Activated CD4-positive, alpha-beta T cell treated with anti-CD3 and anti-CD28 coated beads, Interleukin-2, amount 10 ng/mL, durations not matched to agents 7 days and 5 days (primary cell): ENCODE measurements at regions not wholly inside any gene's neighbourhood (a gene's known extent, or its start where the extent isn't known, plus 50 kb on each side); places are given as distances from the start of the nearest gene placed in this dataset.
"Not testable (repeated sequence)": the region's sequence is repeated elsewhere in the genome, so short reads cannot be mapped to it uniquely, and the experiment has no call there.

Experiments
- CTCF ChIA-PET: fragments of 350-600 bp; sonication (Branson Sonifier 250); formaldehyde crosslinking; loops from one replicate; lab custom pipeline; 2021; ENCODE audit warnings: antibody characterized with exemption; lab: Charles Lee
- POLR2A ChIA-PET: fragments of 350-600 bp; sonication (Branson Sonifier 250); formaldehyde crosslinking; loops from one replicate; lab custom pipeline; 2021; ENCODE audit warnings: antibody characterized with exemption; lab: Charles Lee
- DNase-seq: peaks from one replicate; pipeline ENCODE4 v3.0.0-alpha.2; 2020
- H3K27ac Mint-ChIP-seq: one replicate; pipeline ENCODE4 v1.8.0; 2021; ENCODE audit warnings: mild to moderate bottlenecking, moderate library complexity, mixed read lengths
- H3K27me3 Mint-ChIP-seq: one replicate; pipeline ENCODE4 v1.8.0; 2021; ENCODE audit warnings: mixed read lengths
- H3K36me3 Mint-ChIP-seq: one replicate; pipeline ENCODE4 v1.8.0; 2021; ENCODE audit warnings: low read depth, mixed read lengths
- H3K4me1 Mint-ChIP-seq: one replicate; pipeline ENCODE4 v1.8.0; 2021; ENCODE audit warnings: mixed read lengths
- H3K4me3 Mint-ChIP-seq: one replicate; pipeline ENCODE4 v1.8.0; 2021; ENCODE audit warnings: mild to moderate bottlenecking, moderate library complexity, mixed read lengths
- H3K9me3 Mint-ChIP-seq: one replicate; pipeline ENCODE4 v1.8.0; 2021; ENCODE audit warnings: mixed read lengths

DNA sequence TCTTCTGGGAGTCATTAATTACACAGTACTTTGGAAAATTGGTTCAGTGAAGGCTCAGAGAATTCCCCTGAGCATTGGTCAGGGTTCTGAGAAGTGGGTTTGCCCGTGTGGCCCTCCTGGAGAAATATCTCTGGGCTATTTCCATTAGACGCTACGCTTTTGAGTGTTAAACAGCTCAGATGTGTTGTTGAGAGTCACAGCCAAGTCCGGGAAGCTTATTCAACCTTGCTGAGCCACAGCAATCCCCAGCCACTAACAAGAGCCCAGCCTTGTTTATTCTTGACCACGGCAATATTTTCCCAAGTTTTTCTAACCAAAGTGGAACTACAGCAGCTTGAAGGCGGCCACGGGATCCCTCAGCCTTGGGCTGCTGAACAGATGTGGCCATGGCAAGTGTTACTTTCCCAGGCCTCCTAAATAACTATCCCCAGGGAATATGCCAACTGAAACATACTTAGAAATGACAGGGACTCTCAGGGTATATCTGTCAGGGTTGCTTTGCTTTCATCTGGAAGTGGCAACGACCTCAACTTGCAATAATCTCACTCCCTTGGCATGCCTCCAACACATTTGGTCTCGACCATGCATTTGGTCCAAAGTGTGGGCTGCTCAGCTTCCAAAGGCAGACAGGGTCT, 214.7 kb downstream of the EMX2 start:
- POLR2A ChIA-PET, result no interaction called here
- H3K27ac Mint-ChIP-seq, result no peak overlapping the region
- no peaks in the 10 kb centered on the region for H3K9me3 Mint-ChIP-seq
- CTCF ChIA-PET, result no interaction called here
- no peak overlapping the region for H3K4me3 Mint-ChIP-seq
- H3K4me1 Mint-ChIP-seq, result no peaks in the 10 kb centered on the region
- no peak for DNase-seq
- peaks cover 7% of the 10 kb centered on the region for H3K27me3 Mint-ChIP-seq
- H3K36me3 Mint-ChIP-seq, result no peaks in the 10 kb centered on the region

DNA sequence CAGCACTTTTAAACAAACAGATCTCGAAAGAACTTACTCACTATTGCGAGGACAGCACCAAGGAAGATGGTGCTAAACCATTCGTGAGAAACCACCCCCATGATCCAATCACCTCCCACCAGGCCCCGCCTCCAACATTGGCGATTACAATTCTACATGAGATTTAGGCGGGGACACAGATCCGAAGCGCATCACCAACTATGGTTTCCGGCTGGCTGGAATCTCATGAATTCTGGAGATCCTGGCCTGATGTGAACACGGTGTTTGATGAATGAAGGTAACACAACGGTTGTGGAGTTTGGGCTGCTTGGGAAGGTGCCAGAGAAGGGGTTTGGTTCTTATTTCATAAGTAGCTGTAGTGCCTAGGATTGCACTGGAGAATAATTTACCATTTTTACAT, 216.7 kb downstream of the EMX2 start:
- Mint-ChIP-seq H3K4me3 (no peak overlapping the region), H3K27ac (no peak overlapping the region), H3K9me3 (no peaks in the 10 kb centered on the region), H3K36me3 (no peaks in the 10 kb centered on the region), H3K27me3 (peaks cover 7% of the 10 kb centered on the region), H3K4me1 (no peaks in the 10 kb centered on the region)
- DNase-seq, result no peak
- POLR2A ChIA-PET, result no interaction called here
- CTCF ChIA-PET, result no interaction called here

DNA sequence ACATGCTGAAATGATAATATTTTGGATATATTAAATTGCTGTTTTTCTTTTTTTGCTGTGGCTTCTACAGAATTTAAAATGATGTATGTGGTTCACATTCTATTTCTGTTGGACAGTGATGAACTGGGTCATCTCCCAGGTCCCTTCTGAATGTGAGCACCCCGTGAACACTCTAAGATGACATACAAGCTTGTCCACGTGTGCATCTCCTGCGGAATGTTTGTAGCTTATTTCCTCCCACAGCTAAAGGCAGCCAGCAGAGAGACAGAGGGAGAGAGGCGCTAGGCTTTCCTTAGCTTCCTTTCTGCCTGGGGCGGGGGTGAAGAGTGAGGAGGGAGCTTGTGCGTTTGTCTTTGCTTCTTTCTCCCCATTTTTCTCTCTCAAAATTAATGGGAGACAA, 219.1 kb downstream of the EMX2 start:
- Mint-ChIP-seq H3K27me3 (peaks cover 6% of the 10 kb centered on the region), H3K4me3 (no peak overlapping the region), H3K4me1 (no peaks in the 10 kb centered on the region), H3K27ac (no peak overlapping the region), H3K36me3 (no peaks in the 10 kb centered on the region), H3K9me3 (no peaks in the 10 kb centered on the region)
- ChIA-PET CTCF (no interaction called here), POLR2A (no interaction called here)
- no peak for DNase-seq

DNA sequence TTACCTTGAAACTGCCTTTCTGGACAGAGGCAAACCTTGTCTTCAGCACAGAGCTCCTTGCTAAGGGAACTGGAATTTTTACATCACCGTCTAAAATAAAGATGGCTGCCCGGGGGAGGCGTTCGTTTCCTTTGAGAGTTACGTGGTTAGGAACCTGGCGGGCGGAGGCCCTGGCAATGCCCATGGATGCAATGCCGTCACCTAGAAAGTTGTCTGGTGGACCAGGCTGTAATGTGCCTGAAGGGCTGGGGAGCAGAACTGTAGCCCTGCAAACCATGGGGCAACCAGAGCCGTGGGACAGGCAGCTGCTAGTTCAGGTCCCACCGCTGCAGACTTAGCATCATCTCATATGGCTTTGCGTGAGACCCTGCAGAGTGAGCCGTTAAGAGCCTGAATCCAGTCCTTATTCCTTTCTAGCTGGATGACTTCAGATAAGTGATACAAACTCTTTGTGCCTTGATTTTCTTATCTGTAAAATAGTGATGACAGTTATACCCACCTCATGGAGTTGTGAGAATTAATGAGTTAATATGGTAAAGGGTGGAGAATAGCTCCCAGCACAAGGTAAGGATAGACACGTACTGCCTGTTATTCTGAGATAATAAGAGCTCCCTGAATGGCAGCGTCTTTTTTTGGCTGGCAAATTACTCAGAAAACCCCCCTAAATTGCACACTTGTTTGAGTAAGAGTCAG, 219.7 kb downstream of the EMX2 start:
- ChIA-PET CTCF (no interaction called here), POLR2A (no interaction called here)
- H3K4me1 Mint-ChIP-seq, result no peaks in the 10 kb centered on the region
- no peak for DNase-seq
- H3K4me3 Mint-ChIP-seq, result no peak overlapping the region
- peaks cover 6% of the 10 kb centered on the region for H3K27me3 Mint-ChIP-seq
- no peaks in the 10 kb centered on the region for H3K9me3 Mint-ChIP-seq
- H3K27ac Mint-ChIP-seq, result no peak overlapping the region
- no peaks in the 10 kb centered on the region for H3K36me3 Mint-ChIP-seq

DNA sequence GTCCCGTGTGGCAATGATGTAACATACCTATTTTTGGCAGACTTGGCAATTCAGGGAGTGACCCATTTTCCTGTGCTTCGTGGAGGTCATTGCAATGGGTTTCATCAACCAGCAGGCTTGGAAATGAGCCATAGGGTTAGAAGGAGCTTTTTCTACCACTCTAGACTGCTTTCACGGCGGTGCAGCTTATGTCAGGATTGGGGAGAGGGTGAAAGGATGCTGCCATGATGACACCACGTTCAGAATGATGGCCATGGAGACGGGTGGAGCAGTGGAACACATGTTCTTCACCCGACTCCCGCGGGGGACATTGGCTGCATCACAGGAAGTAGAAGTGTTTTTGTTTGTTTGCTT, 220.2 kb downstream of the EMX2 start:
- no peak for DNase-seq
- Mint-ChIP-seq H3K36me3 (no peaks in the 10 kb centered on the region), H3K27me3 (peaks cover 6% of the 10 kb centered on the region), H3K9me3 (no peaks in the 10 kb centered on the region), H3K4me3 (no peak overlapping the region), H3K4me1 (no peaks in the 10 kb centered on the region), H3K27ac (no peak overlapping the region)
- POLR2A ChIA-PET, result no interaction called here
- CTCF ChIA-PET, result interaction anchor here (0.6 kb wide), 1 partner anchor 119 kb away, joined by 3 read pairs; no protein-coding TSS in a partner anchor

DNA sequence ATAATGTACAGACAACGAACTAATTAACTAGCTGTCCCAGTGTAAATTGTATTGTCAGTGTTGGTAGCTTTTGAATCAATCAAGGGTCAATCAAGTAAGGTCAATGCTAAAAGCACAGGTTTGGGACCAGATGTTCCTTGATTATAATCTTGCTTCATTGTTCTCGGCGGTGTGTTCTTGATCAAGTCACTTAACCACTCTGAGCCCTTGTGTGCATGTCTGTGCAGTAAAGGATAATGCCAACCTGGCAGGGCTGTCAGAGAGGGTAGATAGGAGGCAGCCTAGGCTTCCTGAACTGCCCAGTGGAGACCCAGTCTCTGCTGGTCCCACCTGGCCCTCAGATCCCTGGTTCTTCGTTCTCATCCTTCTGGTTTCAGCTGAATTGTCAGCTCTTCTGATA, 221.0 kb downstream of the EMX2 start:
- H3K4me1 Mint-ChIP-seq, result no peaks in the 10 kb centered on the region
- no peak for DNase-seq
- no peaks in the 10 kb centered on the region for H3K9me3 Mint-ChIP-seq
- H3K27me3 Mint-ChIP-seq, result peaks cover 9% of the 10 kb centered on the region
- ChIA-PET CTCF (interaction anchor here (0.6 kb wide), 1 partner anchor 118 kb away, joined by 3 read pairs; no protein-coding TSS in a partner anchor), POLR2A (no interaction called here)
- no peaks in the 10 kb centered on the region for H3K36me3 Mint-ChIP-seq
- H3K4me3 Mint-ChIP-seq, result no peak overlapping the region
- no peak overlapping the region for H3K27ac Mint-ChIP-seq

DNA sequence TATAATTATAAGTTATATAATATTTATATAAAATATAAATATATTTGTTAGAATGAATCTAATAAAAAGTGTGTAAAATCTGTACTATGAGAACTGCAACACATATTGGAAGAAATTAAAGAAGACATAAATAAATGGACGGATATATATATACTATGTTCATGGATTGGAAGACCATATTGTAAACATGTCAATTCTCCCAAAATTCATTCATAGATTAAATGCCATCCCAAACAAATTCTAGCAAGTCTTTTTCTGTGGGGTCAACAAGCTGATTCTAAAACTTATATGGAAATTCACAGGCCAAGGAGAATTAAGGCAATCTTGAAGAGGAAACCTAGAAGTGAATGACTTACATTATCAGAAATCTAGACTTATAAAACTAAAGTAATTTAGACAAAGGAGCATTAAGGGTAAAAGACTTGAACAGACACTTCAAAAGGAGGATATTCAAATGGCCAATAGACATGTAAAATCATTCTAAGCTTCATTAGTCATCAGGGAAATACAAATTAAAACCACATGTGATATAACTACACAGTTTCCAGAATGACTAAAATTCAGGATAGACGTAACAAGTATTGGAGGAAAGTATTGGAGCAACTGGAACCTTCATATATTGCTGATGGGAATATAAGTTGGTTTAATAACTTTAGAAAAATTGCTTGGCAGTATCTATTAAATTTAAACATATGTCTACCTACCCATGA, 225.9 kb downstream of the EMX2 start:
- Mint-ChIP-seq H3K4me3 (no peak overlapping the region), H3K36me3 (no peaks in the 10 kb centered on the region), H3K27me3 (peaks cover 17% of the 10 kb centered on the region), H3K4me1 (no peaks in the 10 kb centered on the region), H3K27ac (no peak overlapping the region), H3K9me3 (no peaks in the 10 kb centered on the region)
- DNase-seq, result no peak
- ChIA-PET CTCF (no interaction called here), POLR2A (no interaction called here)

DNA sequence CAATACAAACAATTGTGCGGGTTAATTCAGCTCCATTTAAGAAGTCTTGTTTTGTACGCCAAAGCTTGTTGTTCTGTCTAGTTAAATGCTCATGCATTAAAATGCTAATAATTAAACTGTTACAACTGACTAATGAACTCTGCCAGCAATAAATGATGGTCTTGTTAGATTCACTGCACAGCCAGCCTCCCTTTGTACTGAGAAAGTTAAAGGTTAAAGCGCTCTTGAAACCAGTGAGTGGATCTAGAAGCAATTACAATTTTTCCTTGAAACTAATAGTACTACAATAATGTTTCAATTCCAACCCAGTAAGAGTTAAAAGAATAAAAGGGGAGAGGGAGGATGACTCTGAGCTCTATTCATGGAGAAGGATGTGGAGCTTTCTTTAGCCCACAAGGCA, 233.0 kb downstream of the EMX2 start:
- POLR2A ChIA-PET, result no interaction called here
- no peak for DNase-seq
- CTCF ChIA-PET, result interaction anchor here (2.3 kb wide), 1 partner anchor 8 kb away, joined by 4 read pairs; no protein-coding TSS in a partner anchor
- H3K27ac Mint-ChIP-seq, result no peak overlapping the region
- no peak overlapping the region for H3K4me3 Mint-ChIP-seq
- peaks cover 4% of the 10 kb centered on the region for H3K27me3 Mint-ChIP-seq
- H3K9me3 Mint-ChIP-seq, result no peaks in the 10 kb centered on the region
- H3K4me1 Mint-ChIP-seq, result no peaks in the 10 kb centered on the region
- no peaks in the 10 kb centered on the region for H3K36me3 Mint-ChIP-seq

DNA sequence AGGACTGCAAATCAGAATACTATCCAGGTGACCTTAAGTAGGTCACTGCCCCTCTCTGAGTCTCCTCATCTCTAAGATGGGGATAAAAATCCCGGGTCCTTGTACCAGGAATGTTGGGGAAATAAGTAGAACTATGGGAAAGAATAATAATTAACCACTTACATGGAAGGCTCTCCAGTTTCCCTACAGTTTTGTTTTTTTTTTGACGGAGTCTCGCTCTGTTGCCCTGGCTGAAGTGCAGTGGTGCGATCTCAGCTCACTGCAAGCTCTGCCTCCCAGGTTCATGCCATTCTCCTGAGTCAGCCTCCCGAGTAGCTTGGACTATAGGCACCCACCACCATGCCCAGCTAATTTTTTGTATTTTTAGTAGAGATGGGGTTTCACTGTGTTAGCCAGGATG, 234.7 kb downstream of the EMX2 start:
- H3K36me3 Mint-ChIP-seq, H3K9me3 Mint-ChIP-seq, POLR2A ChIA-PET: not testable (repeated sequence)

DNA sequence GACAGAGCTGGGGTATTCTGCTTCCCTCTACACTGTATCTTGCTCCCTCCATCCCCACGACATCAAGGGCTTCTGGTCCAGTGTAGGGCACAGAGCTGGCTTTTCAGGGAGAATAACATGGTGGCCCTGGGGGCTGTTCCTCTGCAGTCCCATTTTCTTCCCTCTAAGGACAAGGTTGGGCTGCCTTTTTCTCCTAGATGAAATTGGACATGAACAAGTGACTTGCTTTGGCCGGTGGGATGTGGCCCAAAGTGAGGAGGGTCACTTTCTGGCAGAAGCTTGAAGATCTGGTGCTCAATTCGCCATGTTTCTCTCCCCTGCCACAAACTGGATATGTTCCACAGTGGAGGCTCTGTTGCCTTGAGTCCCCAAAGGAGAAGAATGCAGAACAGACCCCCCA, 235.7 kb downstream of the EMX2 start:
- POLR2A ChIA-PET, result no interaction called here
- Mint-ChIP-seq H3K4me3 (no peak overlapping the region), H3K9me3 (no peaks in the 10 kb centered on the region), H3K36me3 (no peaks in the 10 kb centered on the region), H3K27me3 (no peaks in the 10 kb centered on the region), H3K27ac (no peak overlapping the region), H3K4me1 (no peaks in the 10 kb centered on the region)
- CTCF ChIA-PET, result no interaction called here
- DNase-seq, result no peak

More for the DNA sequence above, 234.7 kb downstream of the EMX2 start:
- H3K27me3 Mint-ChIP-seq, H3K4me1 Mint-ChIP-seq, DNase-seq, H3K4me3 Mint-ChIP-seq, H3K27ac Mint-ChIP-seq: not testable (repeated sequence)
- CTCF ChIA-PET, result interaction anchor here (2.3 kb wide), 1 partner anchor 10 kb away, joined by 4 read pairs; no protein-coding TSS in a partner anchor

DNA sequence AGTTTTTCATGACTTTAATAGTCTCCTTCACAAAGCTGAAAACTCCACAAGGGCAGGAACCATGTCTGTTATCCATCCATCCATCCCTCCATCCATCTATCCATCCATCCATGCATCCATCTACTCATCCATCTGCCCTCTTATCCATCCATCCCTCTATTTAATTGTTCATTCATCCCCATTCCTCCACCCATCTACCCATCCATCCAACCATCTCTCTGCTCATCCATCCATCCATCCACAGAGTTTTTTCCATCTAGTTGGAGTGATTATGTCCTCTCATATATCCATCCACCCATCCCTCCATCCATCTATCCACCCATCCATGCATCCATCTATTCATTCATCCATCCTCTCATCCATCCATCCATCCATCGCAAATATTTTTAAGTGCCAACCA, 237.9 kb downstream of the EMX2 start:
- DNase-seq, result no peak
- H3K9me3 Mint-ChIP-seq, result no peaks in the 10 kb centered on the region
- ChIA-PET CTCF (no interaction called here), POLR2A (no interaction called here)
- no peaks in the 10 kb centered on the region for H3K4me1 Mint-ChIP-seq
- H3K27me3 Mint-ChIP-seq, result no peaks in the 10 kb centered on the region
- H3K36me3 Mint-ChIP-seq, result no peaks in the 10 kb centered on the region
- no peak overlapping the region for H3K27ac Mint-ChIP-seq
- no peak overlapping the region for H3K4me3 Mint-ChIP-seq

DNA sequence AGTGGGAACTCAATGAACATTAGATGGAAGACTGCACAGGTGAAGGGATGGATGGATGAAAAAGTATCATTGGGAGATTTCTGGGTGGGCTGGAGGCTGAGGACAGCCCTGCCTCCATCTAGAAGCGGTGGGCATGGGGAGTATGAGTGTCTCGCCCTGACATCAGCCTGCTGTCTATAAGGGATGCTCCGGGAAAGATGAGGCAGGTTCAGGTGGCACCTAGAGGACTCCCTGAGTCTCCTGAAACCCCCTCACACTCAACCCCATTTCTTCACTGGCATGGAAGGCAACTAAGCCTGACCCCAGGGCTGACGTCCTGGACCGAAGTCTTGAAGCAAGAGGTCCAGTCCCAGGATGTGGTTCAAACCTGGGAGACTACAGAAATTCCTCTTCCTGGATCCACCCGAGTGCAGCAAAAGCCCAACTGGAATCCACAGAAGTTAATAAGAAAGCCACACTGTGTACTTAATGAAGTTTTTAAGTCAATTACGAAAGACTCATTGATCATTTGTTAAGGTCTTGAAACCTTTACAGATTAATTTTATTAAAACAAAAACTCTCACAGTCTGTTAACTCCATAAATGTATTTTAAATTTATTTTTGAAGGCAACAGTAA, 238.8 kb downstream of the EMX2 start:
- Mint-ChIP-seq H3K27me3 (no peaks in the 10 kb centered on the region), H3K4me1 (no peaks in the 10 kb centered on the region), H3K36me3 (no peaks in the 10 kb centered on the region), H3K9me3 (no peaks in the 10 kb centered on the region), H3K27ac (no peak overlapping the region), H3K4me3 (no peak overlapping the region)
- DNase-seq, result no peak
- ChIA-PET CTCF (no interaction called here), POLR2A (no interaction called here)

DNA sequence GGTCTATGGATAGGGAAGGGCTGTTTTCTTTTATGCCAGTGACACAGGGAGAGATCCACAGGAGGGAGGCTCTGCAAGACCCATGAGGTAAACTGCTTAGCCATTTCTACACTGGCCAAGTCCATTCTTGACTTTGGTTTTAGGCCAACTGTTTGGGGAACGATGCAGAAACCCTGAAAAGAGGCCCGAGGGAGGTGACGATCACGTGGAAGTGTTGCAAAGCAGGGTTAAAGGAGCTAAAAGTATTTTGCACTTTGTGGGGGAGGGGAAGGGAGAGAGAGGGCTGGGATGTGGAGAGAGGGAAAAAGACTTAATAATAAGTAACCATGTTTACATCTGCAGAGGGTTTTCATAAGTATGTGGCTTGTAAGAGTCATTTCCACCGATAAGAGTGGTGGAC, 239.7 kb downstream of the EMX2 start:
- ChIA-PET CTCF (interaction anchor here (0.6 kb wide), 1 partner anchor 1742 kb away, joined by 5 read pairs; no protein-coding TSS in a partner anchor), POLR2A (no interaction called here)
- Mint-ChIP-seq H3K4me3 (no peak overlapping the region), H3K27ac (no peak overlapping the region), H3K27me3 (no peaks in the 10 kb centered on the region), H3K9me3 (no peaks in the 10 kb centered on the region), H3K36me3 (no peaks in the 10 kb centered on the region), H3K4me1 (no peaks in the 10 kb centered on the region)
- DNase-seq, result no peak
